Stromal cell of bone marrow (primary cell): ENCODE measurements at regions not wholly inside any gene's neighbourhood (a gene's known extent, or its start where the extent isn't known, plus 50 kb on each side); places are given as distances from the start of the nearest gene placed in this dataset.
"Not testable (repeated sequence)": the region's sequence is repeated elsewhere in the genome, so short reads cannot be mapped to it uniquely, and the experiment has no call there.

Source experiments
- DNase-seq: peaks from one replicate; pipeline ENCODE4 v3.0.0-alpha.2; 2012; ENCODE audit warnings: low read depth

GRCh38 chr1:234775477-234776246, 165.7 kb upstream of the IRF2BP2 start:
- no peak for DNase-seq

- no peak for DNase-seq
Observed at GRCh38 chr1:234774971-234775370, 165.0 kb upstream of the IRF2BP2 start.

GRCh38 chr1:234773936-234774677, 164.1 kb upstream of the IRF2BP2 start:
- no peak for DNase-seq

GRCh38 chr1:234772345-234773147, 162.6 kb upstream of the IRF2BP2 start:
- peak; percentile 96 for DNase-seq

GRCh38 chr1:234771642-234772344, 161.8 kb upstream of the IRF2BP2 start:
- DNase-seq, result no peak

GRCh38 chr1:234770924-234771540, 161.1 kb upstream of the IRF2BP2 start:
- DNase-seq, result no peak

- DNase-seq, result no peak
Observed at GRCh38 chr1:234769986-234770795, 160.2 kb upstream of the IRF2BP2 start.

GRCh38 chr1:234769284-234769985, 159.5 kb upstream of the IRF2BP2 start:
- DNase-seq, result no peak

- no peak for DNase-seq
Observed at GRCh38 chr1:234768569-234769283, 158.7 kb upstream of the IRF2BP2 start.

GRCh38 chr1:234768171-234768568, 158.2 kb upstream of the IRF2BP2 start:
- no peak for DNase-seq

- DNase-seq, result no peak
Observed at GRCh38 chr1:234765672-234766071, 155.7 kb upstream of the IRF2BP2 start.

GRCh38 chr1:234765181-234765580, 155.2 kb upstream of the IRF2BP2 start:
- DNase-seq, result no peak

GRCh38 chr1:234763910-234764309, 153.9 kb upstream of the IRF2BP2 start:
- DNase-seq, result no peak

GRCh38 chr1:234763367-234763766, 153.4 kb upstream of the IRF2BP2 start:
- DNase-seq, result no peak

GRCh38 chr1:234762127-234762526, 152.1 kb upstream of the IRF2BP2 start:
- not testable (repeated sequence) for DNase-seq

- no peak for DNase-seq
Observed at GRCh38 chr1:234760303-234760723, 150.3 kb upstream of the IRF2BP2 start.

GRCh38 chr1:234759888-234760287, 149.9 kb upstream of the IRF2BP2 start:
- no peak for DNase-seq

GRCh38 chr1:234758851-234759250, 148.9 kb upstream of the IRF2BP2 start:
- DNase-seq, result no peak

GRCh38 chr1:234756857-234757256, 146.9 kb upstream of the IRF2BP2 start:
- DNase-seq, result no peak
